Stimulated activated CD4-positive, alpha-beta T cell treated with anti-CD3 and anti-CD28 coated beads, Interleukin-12 subunit alpha, Interleukin-12 subunit beta, amount 100 ng/mL, for 4 hours (primary cell): ENCODE measurements at regions not wholly inside any gene's neighbourhood (a gene's known extent, or its start where the extent isn't known, plus 50 kb on each side); places are given as distances from the start of the nearest gene placed in this dataset.
"Not testable (repeated sequence)": the region's sequence is repeated elsewhere in the genome, so short reads cannot be mapped to it uniquely, and the experiment has no call there.

Source experiments
- DNase-seq: peaks from one replicate; pipeline ENCODE4 v3.0.0-alpha.2; 2020

DNA sequence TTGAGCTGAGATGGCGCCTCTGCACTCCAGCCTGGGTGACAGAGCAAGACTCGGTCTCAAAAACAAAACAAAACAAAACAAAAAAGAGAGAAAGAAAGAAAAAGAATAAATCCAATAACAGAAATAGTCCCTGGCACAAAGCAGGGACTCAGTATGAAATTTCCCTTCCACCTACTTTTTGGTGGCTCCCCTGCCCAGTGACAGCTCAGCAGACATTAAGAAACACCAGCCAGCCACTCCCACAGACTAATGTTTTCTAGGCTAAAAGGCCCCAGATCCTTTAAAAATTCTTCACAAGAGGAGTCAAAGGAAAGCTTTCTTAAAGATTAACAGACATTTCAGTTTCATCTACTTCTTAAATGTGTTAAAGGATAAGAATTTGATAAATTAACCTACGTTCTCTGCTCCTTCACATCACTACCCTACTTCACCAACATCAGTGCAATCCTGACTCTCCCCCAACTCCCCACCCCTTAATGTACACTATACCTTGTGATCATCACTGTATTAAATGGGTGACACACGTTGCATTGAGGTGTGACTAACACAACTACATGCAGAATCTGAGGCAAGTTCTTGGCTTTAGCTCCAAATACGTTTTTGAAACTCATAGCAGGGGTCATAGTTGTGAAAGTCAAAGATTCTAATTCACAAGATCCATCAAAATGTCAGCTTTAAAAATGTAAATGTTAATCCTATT lies 114.5 kb upstream of the CAV2 start:
- no peak for DNase-seq

DNA sequence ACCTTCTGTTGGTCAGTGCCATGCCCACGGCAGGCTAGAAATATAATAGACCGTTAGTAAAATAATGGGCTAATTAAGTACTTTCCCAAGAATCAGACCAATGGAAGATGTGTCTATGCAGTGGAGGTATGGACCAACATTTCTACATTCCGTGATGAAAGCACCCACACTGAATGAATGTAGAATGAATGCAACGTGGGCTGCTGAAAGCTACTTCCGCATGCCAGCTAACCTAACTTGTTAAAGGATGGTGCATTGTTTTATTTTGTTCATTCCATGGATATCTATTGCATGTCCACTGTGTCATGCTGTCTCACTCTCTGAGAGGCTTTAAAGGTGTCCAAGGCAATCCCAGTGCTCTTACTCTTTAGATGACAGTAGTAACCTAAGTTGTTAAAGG lies 112.9 kb upstream of the CAV2 start:
- DNase-seq: no peak

DNA sequence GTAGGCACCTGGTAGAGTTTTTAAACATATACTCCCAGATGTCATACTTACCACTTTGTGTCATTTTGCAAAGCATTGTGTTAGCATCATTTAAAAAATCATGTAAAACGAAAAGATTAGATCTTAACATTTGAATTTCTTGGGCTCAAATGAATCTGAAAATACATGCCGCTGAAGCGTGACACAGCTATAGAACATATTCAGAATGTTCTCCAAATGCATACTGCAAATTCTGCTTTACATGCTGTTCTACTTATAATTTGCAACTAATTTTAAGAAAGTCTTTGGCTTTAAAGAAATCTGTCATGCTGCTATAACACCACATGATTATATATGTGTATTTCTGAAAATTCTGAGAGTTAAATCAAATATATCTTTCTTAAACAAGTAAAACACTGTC lies 109.2 kb upstream of the CAV2 start:
- DNase-seq: no peak

DNA sequence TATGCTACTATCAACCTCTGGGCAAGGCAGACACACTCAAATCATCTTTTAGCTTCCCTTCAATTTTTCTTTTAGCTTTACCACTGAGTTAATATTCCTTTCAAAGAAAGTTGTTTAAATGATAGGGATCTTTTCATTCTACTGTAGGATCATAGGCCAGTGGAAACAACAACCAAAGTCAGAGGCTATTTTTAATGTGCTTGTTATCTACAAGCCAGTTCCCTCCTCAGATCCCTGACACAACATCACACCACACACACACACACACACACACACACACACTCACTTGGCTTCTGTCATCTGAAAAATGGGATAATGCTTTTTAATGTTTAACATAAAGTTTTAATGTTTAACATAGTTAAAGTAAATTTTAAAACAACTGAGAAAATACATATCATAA lies 106.7 kb upstream of the CAV2 start:
- DNase-seq: no peak

DNA sequence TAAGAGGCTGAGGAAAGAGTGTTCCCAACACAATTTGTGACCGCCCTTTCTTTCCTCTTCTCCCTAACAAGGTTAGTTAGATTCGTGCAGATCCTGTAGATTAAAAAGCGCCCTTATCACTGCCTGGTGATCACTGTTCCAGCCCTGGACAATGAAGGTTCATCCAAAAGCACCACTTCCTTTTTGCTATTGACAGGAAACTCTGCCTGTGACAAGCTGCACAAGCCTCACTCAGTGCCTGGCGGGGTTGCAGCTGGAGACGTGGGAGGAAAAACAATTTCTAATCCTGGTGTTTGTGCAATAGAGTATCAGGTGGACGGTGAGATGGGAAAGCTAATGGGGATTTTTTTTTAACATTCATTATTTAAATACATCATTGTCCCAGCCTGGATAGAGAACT lies 105.9 kb upstream of the CAV2 start:
- no peak for DNase-seq

DNA sequence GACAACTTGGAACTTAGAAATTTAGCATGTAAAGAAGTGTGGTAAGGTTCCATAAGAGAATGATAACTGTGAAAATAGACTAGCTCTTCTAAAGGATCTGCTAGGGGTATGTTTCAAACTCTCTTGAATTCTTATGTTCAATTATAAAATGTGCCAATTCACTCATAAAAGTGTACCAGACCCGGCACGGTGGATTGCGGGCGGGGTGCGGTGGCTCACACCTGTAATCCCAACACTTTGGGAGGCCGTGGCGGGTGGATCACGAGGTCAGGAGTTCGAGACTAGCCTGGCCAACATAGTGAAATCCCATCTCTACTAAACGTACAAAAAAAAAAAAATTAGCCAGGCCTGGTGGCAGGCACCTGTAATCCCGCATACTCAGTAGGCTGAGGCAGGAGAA lies 105.4 kb upstream of the CAV2 start:
- DNase-seq: no peak

DNA sequence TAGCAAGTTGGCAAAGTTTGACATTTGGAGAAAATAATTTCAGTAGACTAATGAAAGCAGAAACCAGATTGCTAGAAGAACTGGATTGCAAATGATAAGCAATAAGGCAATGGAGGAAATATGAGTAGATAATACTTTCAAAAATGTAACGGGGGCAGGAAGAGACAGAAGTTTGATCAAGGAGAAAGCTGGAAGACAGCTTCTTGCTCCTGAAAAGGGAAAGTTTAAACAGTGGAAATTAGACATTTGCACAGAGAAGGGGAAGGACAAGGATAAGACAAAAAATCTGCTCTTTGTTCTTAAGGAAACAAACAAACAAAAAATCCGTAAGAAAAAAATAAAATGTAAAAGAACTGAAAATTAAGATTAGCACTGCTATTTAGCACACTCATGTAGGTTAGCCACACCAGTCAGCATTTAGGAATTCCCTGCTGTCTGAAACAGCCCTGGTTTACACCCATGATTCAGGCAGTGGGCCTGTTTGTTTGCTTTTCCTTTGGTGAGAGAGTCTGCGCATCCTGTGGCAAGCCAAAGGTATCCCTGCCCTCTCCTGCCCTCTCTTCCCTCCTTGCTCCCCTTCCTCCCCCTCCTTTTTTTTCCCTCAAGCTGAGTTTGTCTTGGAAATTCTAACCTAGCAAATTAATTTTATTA lies 104.3 kb upstream of the CAV2 start:
- DNase-seq: no peak

GRCh38 chr7:116398672-116399071 lies 100.9 kb upstream of the CAV2 start:
- no peak for DNase-seq

DNA sequence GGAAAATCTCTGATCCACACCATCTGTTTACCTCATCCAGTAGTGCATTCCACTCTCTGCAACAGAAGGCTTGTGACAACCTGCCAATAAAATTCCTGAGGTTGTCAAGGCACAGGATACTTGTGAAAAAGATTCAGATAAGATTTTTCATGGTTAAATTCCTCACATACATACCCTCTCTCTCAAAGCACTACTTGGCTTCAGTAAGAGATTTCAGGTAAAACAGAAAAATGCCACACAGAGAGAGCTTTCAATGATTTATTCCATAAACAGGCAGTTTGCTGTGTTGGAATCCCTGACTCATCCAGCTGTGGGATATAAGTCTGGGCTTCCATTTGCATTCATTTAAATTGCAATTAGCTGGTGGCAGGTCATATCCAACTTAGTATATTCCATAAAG lies 99.7 kb upstream of the CAV2 start:
- DNase-seq: no peak

DNA sequence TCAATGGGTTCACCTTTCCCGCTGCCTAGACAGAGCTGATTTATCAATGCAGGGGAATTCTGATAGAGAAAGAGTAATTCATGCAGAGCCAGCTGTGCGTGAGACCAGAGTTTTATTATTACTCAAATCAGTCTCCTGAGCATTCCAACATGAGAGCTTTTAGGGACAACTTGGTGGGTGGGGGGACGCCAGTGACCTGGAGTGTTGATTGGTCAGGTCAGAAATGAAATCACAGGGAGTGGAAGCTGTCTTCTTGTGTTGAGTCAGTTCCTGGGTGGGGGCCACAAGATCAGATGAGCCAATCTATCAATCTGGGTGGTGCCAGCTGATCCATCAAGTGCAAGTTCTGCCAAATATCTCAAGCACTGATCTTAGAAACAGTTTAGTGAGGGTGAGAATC lies 99.0 kb upstream of the CAV2 start:
- no peak for DNase-seq

DNA sequence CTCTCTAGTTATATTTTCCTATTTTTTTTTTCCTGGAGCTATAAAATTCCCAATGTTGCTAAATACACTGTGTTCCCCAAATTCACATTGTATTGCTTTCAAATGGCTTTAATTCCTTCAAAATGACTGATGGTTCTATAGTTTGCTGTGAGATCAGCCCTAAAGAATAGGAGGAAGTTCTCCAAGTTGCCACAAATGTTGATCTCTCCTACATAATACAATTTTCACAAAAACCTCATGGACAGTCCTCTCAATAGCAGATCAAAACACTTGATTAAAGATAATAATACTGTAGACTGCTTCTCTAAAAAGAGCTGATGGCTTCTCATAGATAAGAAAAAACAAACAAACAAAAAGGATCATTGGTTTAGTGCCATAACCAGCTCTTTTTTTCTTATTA lies 97.8 kb upstream of the CAV2 start:
- no peak for DNase-seq

GRCh38 chr7:116403265-116403664 lies 96.3 kb upstream of the CAV2 start:
- DNase-seq: no peak

DNA sequence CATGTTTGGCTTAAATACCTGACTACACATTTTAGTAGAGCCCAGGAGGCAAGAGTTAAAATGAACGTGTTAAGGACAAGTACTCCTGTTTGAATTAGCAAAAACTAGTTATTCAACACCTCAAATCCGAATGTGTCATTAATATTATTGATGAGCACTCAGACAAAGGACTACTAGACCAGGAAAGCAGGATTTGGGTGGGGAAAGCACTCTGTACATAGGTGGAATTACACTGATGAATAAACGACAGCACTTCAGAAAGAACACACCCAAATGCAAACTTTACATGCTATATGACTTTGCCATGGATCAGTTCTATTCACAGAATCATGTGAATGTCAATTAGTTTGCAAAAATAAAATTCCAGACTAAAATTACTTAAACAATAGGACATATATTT lies 95.1 kb upstream of the CAV2 start:
- DNase-seq: no peak

- DNase-seq: no peak
Observed at GRCh38 chr7:116405810-116406209, 93.7 kb upstream of the CAV2 start.

DNA sequence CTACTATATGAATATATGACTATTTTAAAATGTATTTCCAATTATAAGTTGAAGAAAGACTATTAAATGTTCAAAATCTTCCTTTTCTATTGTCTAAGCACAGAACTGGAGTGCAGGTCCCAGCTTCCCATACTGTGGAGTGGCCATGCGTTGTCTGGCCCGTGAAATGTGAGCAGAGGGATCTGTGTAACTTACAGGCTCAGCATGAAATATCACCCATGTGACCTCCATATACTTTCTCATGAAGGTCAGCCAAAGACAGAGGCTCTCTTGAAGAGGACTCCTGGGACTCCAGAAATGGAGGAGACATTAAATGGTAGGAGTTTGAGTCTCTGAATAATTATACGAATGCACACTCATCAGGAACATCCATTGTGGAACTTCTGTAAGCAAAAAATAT lies 92.4 kb upstream of the CAV2 start:
- DNase-seq: no peak

GRCh38 chr7:116408166-116408565 lies 91.4 kb upstream of the CAV2 start:
- no peak for DNase-seq

- DNase-seq: not testable (repeated sequence)
Observed at GRCh38 chr7:116408831-116409453, 90.6 kb upstream of the CAV2 start.

GRCh38 chr7:116410694-116411093 lies 88.8 kb upstream of the CAV2 start:
- DNase-seq: not testable (repeated sequence)

GRCh38 chr7:116417593-116418345 lies 81.8 kb upstream of the CAV2 start:
- no peak for DNase-seq

- no peak for DNase-seq
Observed at GRCh38 chr7:116418524-116418923, 81.0 kb upstream of the CAV2 start.

GRCh38 chr7:116420003-116420402 lies 79.5 kb upstream of the CAV2 start:
- no peak for DNase-seq

GRCh38 chr7:116421298-116421697 lies 78.2 kb upstream of the CAV2 start:
- no peak for DNase-seq

DNA sequence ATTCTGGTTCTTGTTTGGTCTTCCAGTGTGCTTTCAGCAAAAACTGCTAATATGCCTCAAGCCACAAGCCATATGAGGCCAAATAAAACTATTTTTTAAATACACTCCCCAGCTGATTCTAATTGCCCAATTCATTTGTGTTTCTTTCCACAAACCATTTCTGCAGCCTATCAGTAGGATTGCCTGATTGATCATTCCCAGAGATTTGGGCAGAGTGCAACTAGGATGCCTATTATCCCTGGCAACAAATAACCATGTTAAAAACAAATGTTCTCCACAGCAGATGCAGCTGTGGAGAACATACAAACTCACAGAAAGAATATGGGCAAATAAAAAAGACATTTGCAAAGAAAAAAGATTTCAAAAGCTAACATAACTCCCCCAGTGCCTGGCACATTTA lies 76.9 kb upstream of the CAV2 start:
- no peak for DNase-seq

DNA sequence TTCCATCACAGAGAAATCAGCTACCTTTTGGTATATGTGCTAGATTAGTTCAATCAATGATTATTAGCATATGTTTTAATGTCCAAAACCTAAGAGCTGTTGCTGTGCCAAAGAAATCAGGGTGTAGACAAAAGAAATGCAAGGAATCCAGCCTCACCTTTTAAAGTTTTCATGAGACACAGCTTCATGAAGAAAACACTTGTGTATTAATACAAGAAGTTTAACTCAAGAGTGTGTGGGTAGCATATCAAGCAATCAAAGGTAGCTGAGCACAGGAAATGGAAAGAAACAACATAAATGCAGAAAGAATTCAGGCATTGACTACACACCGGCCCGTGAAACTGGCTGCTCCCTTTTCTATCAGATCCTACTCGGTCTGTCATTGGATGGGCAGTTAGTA lies 76.0 kb upstream of the CAV2 start:
- DNase-seq: no peak
